CD4-positive, alpha-beta T cell treated with Interleukin-10 for 1 hour (primary cell): ENCODE measurements at regions not wholly inside any gene's neighbourhood (a gene's known extent, or its start where the extent isn't known, plus 50 kb on each side); places are given as distances from the start of the nearest gene placed in this dataset.

Experiments used
- DNase-seq: peaks from one replicate; pipeline ENCODE4 v3.0.0-alpha.2; 2020

GRCh38 chr18:46393230-46393629 lies 263.8 kb downstream of the LOXHD1 start:
- no peak for DNase-seq

GRCh38 chr18:46393961-46394360 lies 263.1 kb downstream of the LOXHD1 start:
- no peak for DNase-seq

GRCh38 chr18:46395795-46396194 lies 261.2 kb downstream of the LOXHD1 start:
- no peak for DNase-seq

GRCh38 chr18:46397174-46397573 lies 259.8 kb downstream of the LOXHD1 start:
- no peak for DNase-seq

- no peak for DNase-seq
Observed at GRCh38 chr18:46398005-46398404, 259.0 kb downstream of the LOXHD1 start.

- DNase-seq: no peak
Observed at GRCh38 chr18:46398625-46399024, 258.4 kb downstream of the LOXHD1 start.

GRCh38 chr18:46399303-46399702 lies 257.7 kb downstream of the LOXHD1 start:
- DNase-seq: no peak

- DNase-seq: no peak
Observed at GRCh38 chr18:46400449-46400848, 256.6 kb downstream of the LOXHD1 start.

- no peak for DNase-seq
Observed at GRCh38 chr18:46401486-46402070, 255.4 kb downstream of the LOXHD1 start.

- DNase-seq: no peak
Observed at GRCh38 chr18:46402396-46402795, 254.6 kb downstream of the LOXHD1 start.

GRCh38 chr18:46402945-46403344 lies 254.1 kb downstream of the LOXHD1 start:
- DNase-seq: no peak

GRCh38 chr18:46405832-46406538 lies 251.0 kb downstream of the LOXHD1 start:
- DNase-seq: no peak

- no peak for DNase-seq
Observed at GRCh38 chr18:46406539-46406932, 250.5 kb downstream of the LOXHD1 start.

- no peak for DNase-seq
Observed at GRCh38 chr18:46407486-46408166, 249.4 kb downstream of the LOXHD1 start.

GRCh38 chr18:46408334-46408987 lies 248.6 kb downstream of the LOXHD1 start:
- no peak for DNase-seq

GRCh38 chr18:46411191-46411828 lies 245.7 kb downstream of the LOXHD1 start:
- DNase-seq: no peak

- no peak for DNase-seq
Observed at GRCh38 chr18:46411867-46412690, 244.9 kb downstream of the LOXHD1 start.

GRCh38 chr18:46412916-46413315 lies 244.1 kb downstream of the LOXHD1 start:
- DNase-seq: no peak

GRCh38 chr18:46413684-46414083 lies 243.3 kb downstream of the LOXHD1 start:
- DNase-seq: no peak

- DNase-seq: no peak
Observed at GRCh38 chr18:46414863-46415262, 242.2 kb downstream of the LOXHD1 start.

- DNase-seq: no peak
Observed at GRCh38 chr18:46415532-46416252, 241.3 kb downstream of the LOXHD1 start.
